ENCODE measurements at regions not wholly inside any gene's neighbourhood (a gene's known extent, or its start where the extent isn't known, plus 50 kb on each side); places are given as distances from the start of the nearest gene placed in this dataset.

DNA sequence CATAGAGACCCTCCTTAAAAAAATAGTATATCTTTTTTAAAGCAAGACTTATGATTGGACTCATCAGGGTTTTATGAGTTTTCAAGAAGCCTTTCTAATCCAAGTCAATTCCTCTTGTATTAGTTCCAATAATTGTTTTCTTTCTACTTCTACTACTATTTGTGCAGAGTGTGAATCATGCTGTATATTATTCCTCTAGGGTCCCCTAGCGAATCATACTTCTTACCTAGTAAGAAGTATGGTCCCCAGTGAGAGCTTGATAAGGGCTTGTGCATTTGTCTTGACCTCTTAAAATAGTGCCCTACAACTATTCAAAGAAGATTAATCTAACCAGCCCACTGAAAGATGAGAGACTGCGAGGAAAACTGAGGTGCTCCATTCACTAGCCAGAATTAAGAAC is 715.7 kb upstream of the ZP4 start:
- TF ChIP-seq, protein P1, sequence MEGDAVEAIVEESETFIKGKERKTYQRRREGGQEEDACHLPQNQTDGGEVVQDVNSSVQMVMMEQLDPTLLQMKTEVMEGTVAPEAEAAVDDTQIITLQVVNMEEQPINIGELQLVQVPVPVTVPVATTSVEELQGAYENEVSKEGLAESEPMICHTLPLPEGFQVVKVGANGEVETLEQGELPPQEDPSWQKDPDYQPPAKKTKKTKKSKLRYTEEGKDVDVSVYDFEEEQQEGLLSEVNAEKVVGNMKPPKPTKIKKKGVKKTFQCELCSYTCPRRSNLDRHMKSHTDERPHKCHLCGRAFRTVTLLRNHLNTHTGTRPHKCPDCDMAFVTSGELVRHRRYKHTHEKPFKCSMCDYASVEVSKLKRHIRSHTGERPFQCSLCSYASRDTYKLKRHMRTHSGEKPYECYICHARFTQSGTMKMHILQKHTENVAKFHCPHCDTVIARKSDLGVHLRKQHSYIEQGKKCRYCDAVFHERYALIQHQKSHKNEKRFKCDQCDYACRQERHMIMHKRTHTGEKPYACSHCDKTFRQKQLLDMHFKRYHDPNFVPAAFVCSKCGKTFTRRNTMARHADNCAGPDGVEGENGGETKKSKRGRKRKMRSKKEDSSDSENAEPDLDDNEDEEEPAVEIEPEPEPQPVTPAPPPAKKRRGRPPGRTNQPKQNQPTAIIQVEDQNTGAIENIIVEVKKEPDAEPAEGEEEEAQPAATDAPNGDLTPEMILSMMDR (IDR thresholded peaks at IDR 0.05; ENCODE audit: low read depth, low read length, missing input control), result no peak
- TF ChIP-seq TAF1 (conservative IDR thresholded peaks at IDR 0.05), result no peak
- TF ChIP-seq HNF4A (conservative IDR thresholded peaks at IDR 0.05), result no peak
- no peak for TF ChIP-seq SP1 (IDR thresholded peaks at IDR 0.05)
- TF ChIP-seq, protein P2, sequence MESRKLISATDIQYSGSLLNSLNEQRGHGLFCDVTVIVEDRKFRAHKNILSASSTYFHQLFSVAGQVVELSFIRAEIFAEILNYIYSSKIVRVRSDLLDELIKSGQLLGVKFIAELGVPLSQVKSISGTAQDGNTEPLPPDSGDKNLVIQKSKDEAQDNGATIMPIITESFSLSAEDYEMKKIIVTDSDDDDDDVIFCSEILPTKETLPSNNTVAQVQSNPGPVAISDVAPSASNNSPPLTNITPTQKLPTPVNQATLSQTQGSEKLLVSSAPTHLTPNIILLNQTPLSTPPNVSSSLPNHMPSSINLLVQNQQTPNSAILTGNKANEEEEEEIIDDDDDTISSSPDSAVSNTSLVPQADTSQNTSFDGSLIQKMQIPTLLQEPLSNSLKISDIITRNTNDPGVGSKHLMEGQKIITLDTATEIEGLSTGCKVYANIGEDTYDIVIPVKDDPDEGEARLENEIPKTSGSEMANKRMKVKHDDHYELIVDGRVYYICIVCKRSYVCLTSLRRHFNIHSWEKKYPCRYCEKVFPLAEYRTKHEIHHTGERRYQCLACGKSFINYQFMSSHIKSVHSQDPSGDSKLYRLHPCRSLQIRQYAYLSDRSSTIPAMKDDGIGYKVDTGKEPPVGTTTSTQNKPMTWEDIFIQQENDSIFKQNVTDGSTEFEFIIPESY (IDR thresholded peaks at IDR 0.05), result no peak
- TF ChIP-seq, protein P3, sequence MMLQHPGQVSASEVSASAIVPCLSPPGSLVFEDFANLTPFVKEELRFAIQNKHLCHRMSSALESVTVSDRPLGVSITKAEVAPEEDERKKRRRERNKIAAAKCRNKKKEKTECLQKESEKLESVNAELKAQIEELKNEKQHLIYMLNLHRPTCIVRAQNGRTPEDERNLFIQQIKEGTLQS (IDR thresholded peaks at IDR 0.05), result no peak
- TF ChIP-seq, protein P4, sequence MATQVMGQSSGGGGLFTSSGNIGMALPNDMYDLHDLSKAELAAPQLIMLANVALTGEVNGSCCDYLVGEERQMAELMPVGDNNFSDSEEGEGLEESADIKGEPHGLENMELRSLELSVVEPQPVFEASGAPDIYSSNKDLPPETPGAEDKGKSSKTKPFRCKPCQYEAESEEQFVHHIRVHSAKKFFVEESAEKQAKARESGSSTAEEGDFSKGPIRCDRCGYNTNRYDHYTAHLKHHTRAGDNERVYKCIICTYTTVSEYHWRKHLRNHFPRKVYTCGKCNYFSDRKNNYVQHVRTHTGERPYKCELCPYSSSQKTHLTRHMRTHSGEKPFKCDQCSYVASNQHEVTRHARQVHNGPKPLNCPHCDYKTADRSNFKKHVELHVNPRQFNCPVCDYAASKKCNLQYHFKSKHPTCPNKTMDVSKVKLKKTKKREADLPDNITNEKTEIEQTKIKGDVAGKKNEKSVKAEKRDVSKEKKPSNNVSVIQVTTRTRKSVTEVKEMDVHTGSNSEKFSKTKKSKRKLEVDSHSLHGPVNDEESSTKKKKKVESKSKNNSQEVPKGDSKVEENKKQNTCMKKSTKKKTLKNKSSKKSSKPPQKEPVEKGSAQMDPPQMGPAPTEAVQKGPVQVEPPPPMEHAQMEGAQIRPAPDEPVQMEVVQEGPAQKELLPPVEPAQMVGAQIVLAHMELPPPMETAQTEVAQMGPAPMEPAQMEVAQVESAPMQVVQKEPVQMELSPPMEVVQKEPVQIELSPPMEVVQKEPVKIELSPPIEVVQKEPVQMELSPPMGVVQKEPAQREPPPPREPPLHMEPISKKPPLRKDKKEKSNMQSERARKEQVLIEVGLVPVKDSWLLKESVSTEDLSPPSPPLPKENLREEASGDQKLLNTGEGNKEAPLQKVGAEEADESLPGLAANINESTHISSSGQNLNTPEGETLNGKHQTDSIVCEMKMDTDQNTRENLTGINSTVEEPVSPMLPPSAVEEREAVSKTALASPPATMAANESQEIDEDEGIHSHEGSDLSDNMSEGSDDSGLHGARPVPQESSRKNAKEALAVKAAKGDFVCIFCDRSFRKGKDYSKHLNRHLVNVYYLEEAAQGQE (IDR thresholded peaks at IDR 0.05), result no peak
- no peak for TF ChIP-seq RAD21 (IDR thresholded peaks at IDR 0.05)
- no peak for TF ChIP-seq YY1 (IDR thresholded peaks at IDR 0.05)
- TF ChIP-seq, protein P5, sequence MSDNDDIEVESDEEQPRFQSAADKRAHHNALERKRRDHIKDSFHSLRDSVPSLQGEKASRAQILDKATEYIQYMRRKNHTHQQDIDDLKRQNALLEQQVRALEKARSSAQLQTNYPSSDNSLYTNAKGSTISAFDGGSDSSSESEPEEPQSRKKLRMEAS (IDR thresholded peaks at IDR 0.05), result no peak
